PC-3 (cell line): ENCODE measurements at regions not wholly inside any gene's neighbourhood (a gene's known extent, or its start where the extent isn't known, plus 50 kb on each side); places are given as distances from the start of the nearest gene placed in this dataset.

Source experiments
- ATAC-seq: fragments of 200-7000 bp; cut with Tn5 transposase; 2 replicates; pipeline ENCODE4 v1.9.1; 2020; ENCODE audit warnings: mild to moderate bottlenecking, moderate library complexity
- BruUV-seq: library from RNA; stranded (reverse); fragments of 400-500 nt; replicated peaks from 2 replicates; lab custom pipeline; 2021; lab: Mats Ljungman, UMichigan
- CTCF ChIA-PET: fragments of 300-600 bp; sonication (Branson Sonifier 250); formaldehyde crosslinking; loops from one replicate; lab custom pipeline; 2022; ENCODE audit warnings: antibody characterized with exemption; lab: Charles Lee
- POLR2A ChIA-PET: fragments of 300-600 bp; sonication (Branson Sonifier 250); formaldehyde crosslinking; loops from one replicate; lab custom pipeline; 2022; ENCODE audit warnings: antibody characterized with exemption; ENCODE audit not compliant: unreplicated experiment; lab: Charles Lee
- DNase-seq: peaks from one replicate; pipeline ENCODE4 v3.0.0-alpha.2; 2015
- H2AFZ ChIP-seq: fragments of 300-600 bp; sonication (generic); 2 replicates; pipeline ENCODE4 v1.6.0; 2016; ENCODE audit warnings: antibody characterized with exemption, low read length
- H3F3A ChIP-seq: fragments of 300-600 bp; sonication (generic); one replicate; pipeline ENCODE4 v1.6.0; 2017; ENCODE audit warnings: antibody characterized with exemption, low read length, control low read depth, mild to moderate bottlenecking; ENCODE audit not compliant: unreplicated experiment
- H3K27ac ChIP-seq: fragments of 300-600 bp; sonication (generic); 2 replicates; pipeline ENCODE4 v1.5.1; 2016; ENCODE audit warnings: mild to moderate bottlenecking, low read length
- H3K27me3 ChIP-seq: fragments of 300-600 bp; sonication (generic); 2 replicates; pipeline ENCODE4 v1.6.1; 2016; ENCODE audit warnings: low read length, mixed read lengths
- H3K36me3 ChIP-seq: fragments of 300-600 bp; sonication (generic); 2 replicates; pipeline ENCODE4 v1.6.1; 2016; ENCODE audit warnings: low read depth, mixed run types, low read length, mixed read lengths
- H3K4me1 ChIP-seq: fragments of 300-600 bp; sonication (generic); 2 replicates; pipeline ENCODE4 v1.5.1; 2016; ENCODE audit warnings: low read length; ENCODE audit not compliant: insufficient read depth
- H3K4me2 ChIP-seq: fragments of 300-600 bp; sonication (generic); 2 replicates; pipeline ENCODE4 v1.6.0; 2016; ENCODE audit warnings: low read length
- H3K4me3 ChIP-seq: fragments of 300-600 bp; sonication (generic); 2 replicates; pipeline ENCODE4 v1.5.1; 2016; ENCODE audit warnings: mild to moderate bottlenecking, low read length, mixed read lengths
- H3K79me2 ChIP-seq: fragments of 300-600 bp; sonication (generic); 2 replicates; pipeline ENCODE4 v1.6.1; 2017; ENCODE audit warnings: low read length, mixed read lengths
- H3K9ac ChIP-seq: fragments of 300-600 bp; sonication (generic); 2 replicates; pipeline ENCODE4 v1.6.0; 2016; ENCODE audit warnings: mild to moderate bottlenecking, low read length
- H3K9me2 ChIP-seq: fragments of 300-600 bp; sonication (generic); replicated peaks from 2 replicates; pipeline ENCODE4 v1.6.1; 2016; ENCODE audit warnings: mixed run types, low read length, mixed read lengths
- H3K9me3 ChIP-seq: fragments of 300-600 bp; sonication (generic); 2 replicates; pipeline ENCODE4 v1.6.1; 2016; ENCODE audit warnings: low read length, mixed read lengths
- H4K20me1 ChIP-seq: fragments of 300-600 bp; sonication (generic); 2 replicates; pipeline ENCODE4 v1.6.1; 2016; ENCODE audit warnings: low read length, mixed read lengths
- CTCF ChIP-seq: fragments of 300-600 bp; sonication (generic); conservative IDR thresholded peaks from 2 replicates; pipeline ENCODE4 v1.5.1; 2017; ENCODE audit warnings: antibody characterized with exemption, low read depth, mild to moderate bottlenecking, low read length
- EZH2 ChIP-seq: fragments of 300-600 bp; sonication (generic); IDR thresholded peaks from one replicate; pipeline ENCODE4 v1.6.1; 2017; ENCODE audit warnings: antibody characterized with exemption, mild to moderate bottlenecking, low read length; ENCODE audit not compliant: unreplicated experiment
- EZH2phosphoT487 ChIP-seq: fragments of 300-600 bp; sonication (generic); IDR thresholded peaks from 2 replicates; pipeline ENCODE4 v1.6.1; 2018; ENCODE audit warnings: mild to moderate bottlenecking, antibody characterized with exemption, low read length, borderline replicate concordance
- intact Hi-C: fragments of 100-400 bp; cut with micrococcal nuclease; formaldehyde crosslinking; loops from 2 replicates; pipeline ENCODE4 v1.9.0; 2023

- no TSS peak for BruUV-seq
- ChIA-PET POLR2A (no interaction called here), CTCF (no interaction called here)
- DNase-seq (no peak), ATAC-seq (no peak)
- H3K4me3 ChIP-seq, result no peak overlapping the region
- H3K9me2 ChIP-seq, result no peaks in the 10 kb centered on the region
- H3K36me3 ChIP-seq, result no peaks in the 10 kb centered on the region
- no peaks in the 10 kb centered on the region for H4K20me1 ChIP-seq
- TF ChIP-seq CTCF (no peak), EZH2 (no peak), EZH2phosphoT487 (no peak)
- no peak overlapping the region for H3K4me2 ChIP-seq
- H2AFZ ChIP-seq, result no peak overlapping the region
- intact Hi-C loops, result no loop called here
- H3K27ac ChIP-seq, result no peak overlapping the region
- no peaks in the 10 kb centered on the region for H3F3A ChIP-seq
- H3K9me3 ChIP-seq, result peaks cover 6% of the 10 kb centered on the region; the same call in 1 of the 2 replicates
- no peak overlapping the region for H3K9ac ChIP-seq
- no peaks in the 10 kb centered on the region for H3K79me2 ChIP-seq
- no peaks in the 10 kb centered on the region for H3K4me1 ChIP-seq
- no peaks in the 10 kb centered on the region for H3K27me3 ChIP-seq
Observed at GRCh38 chr11:127424661-127425060, 424.1 kb upstream of the KIRREL3 start.

- no peaks in the 10 kb centered on the region for H4K20me1 ChIP-seq
- TF ChIP-seq EZH2phosphoT487 (no peak), CTCF (no peak), EZH2 (no peak)
- H3K27ac ChIP-seq, result no peak overlapping the region
- no peaks in the 10 kb centered on the region for H3K27me3 ChIP-seq
- DNase-seq (no peak), ATAC-seq (no peak)
- H3K36me3 ChIP-seq, result no peaks in the 10 kb centered on the region
- no peak overlapping the region for H3K4me3 ChIP-seq
- H3K4me1 ChIP-seq, result no peaks in the 10 kb centered on the region
- no peaks in the 10 kb centered on the region; the same call in 1 of the 2 replicates for H3K9me3 ChIP-seq
- no peak overlapping the region for H2AFZ ChIP-seq
- intact Hi-C loops, result no loop called here
- H3K9ac ChIP-seq, result no peak overlapping the region
- ChIA-PET CTCF (no interaction called here), POLR2A (no interaction called here)
- H3F3A ChIP-seq, result no peaks in the 10 kb centered on the region
- no peak overlapping the region for H3K4me2 ChIP-seq
- H3K79me2 ChIP-seq, result no peaks in the 10 kb centered on the region
- H3K9me2 ChIP-seq, result no peaks in the 10 kb centered on the region
- BruUV-seq, result no TSS peak
Observed at GRCh38 chr11:127420139-127420538, 419.6 kb upstream of the KIRREL3 start.

- Histone ChIP-seq H3K9me3 (peaks cover 8% of the 10 kb centered on the region), H3K36me3 (no peaks in the 10 kb centered on the region), H4K20me1 (no peaks in the 10 kb centered on the region), H3K79me2 (no peaks in the 10 kb centered on the region), H3K27ac (no peak overlapping the region), H3F3A (no peaks in the 10 kb centered on the region), H2AFZ (no peak overlapping the region), H3K4me1 (no peaks in the 10 kb centered on the region), H3K4me2 (no peak overlapping the region), H3K9ac (no peak overlapping the region), H3K27me3 (no peaks in the 10 kb centered on the region), H3K9me2 (no peaks in the 10 kb centered on the region), H3K4me3 (no peak overlapping the region)
- POLR2A ChIA-PET, result no interaction called here
- ATAC-seq (no peak), DNase-seq (no peak)
- no TSS peak for BruUV-seq
- CTCF ChIA-PET, result no interaction called here
- intact Hi-C loops, result no loop called here
- TF ChIP-seq EZH2phosphoT487 (no peak), CTCF (no peak), EZH2 (no peak)
Observed at GRCh38 chr11:127412722-127413380, 412.3 kb upstream of the KIRREL3 start.
